Progenitor cell of endocrine pancreas (in vitro differentiated cells): ENCODE measurements at regions not wholly inside any gene's neighbourhood (a gene's known extent, or its start where the extent isn't known, plus 50 kb on each side); places are given as distances from the start of the nearest gene placed in this dataset.

ENCODE experiments used
- DNase-seq: peaks from one replicate; pipeline ENCODE4 v3.0.0; 2021; ENCODE audit warnings: low spot score; ENCODE audit not compliant: unreplicated experiment
- H3K27ac Mint-ChIP-seq: 2 replicates; pipeline ENCODE4 v1.8.0; 2021; ENCODE audit warnings: mild to moderate bottlenecking, moderate library complexity, mixed read lengths
- H3K27me3 Mint-ChIP-seq: 2 replicates; pipeline ENCODE4 v1.8.0; 2021; ENCODE audit warnings: mixed read lengths
- H3K36me3 Mint-ChIP-seq: 2 replicates; pipeline ENCODE4 v1.8.0; 2022; ENCODE audit warnings: mixed read lengths; ENCODE audit not compliant: insufficient read depth
- H3K4me1 Mint-ChIP-seq: 2 replicates; pipeline ENCODE4 v1.8.0; 2021; ENCODE audit warnings: low read depth, mixed read lengths
- H3K4me3 Mint-ChIP-seq: 2 replicates; pipeline ENCODE4 v1.8.0; 2021; ENCODE audit warnings: low read depth, mild to moderate bottlenecking, moderate library complexity, mixed read lengths
- H3K9me3 Mint-ChIP-seq: 2 replicates; pipeline ENCODE4 v1.8.0; 2021; ENCODE audit warnings: low read depth, mixed read lengths
- CTCF ChIP-seq: fragments of 200-600 bp; sonication (generic); IDR thresholded peaks from one replicate; pipeline ENCODE4 v1.5.0; 2021; ENCODE audit warnings: antibody characterized with exemption, mild to moderate bottlenecking; ENCODE audit not compliant: unreplicated experiment

GRCh38 chr6:168815229-168815628, 374.2 kb downstream of the SMOC2 start:
- DNase-seq, result no peak
- Mint-ChIP-seq H3K27ac (no peak overlapping the region), H3K4me1 (no peaks in the 10 kb centered on the region), H3K36me3 (no peaks in the 10 kb centered on the region), H3K4me3 (no peak overlapping the region), H3K27me3 (peaks cover 2% of the 10 kb centered on the region), H3K9me3 (peaks cover 9% of the 10 kb centered on the region)
- TF ChIP-seq CTCF, result peak; percentile 51

- no peak overlapping the region for H3K27ac Mint-ChIP-seq
- H3K27me3 Mint-ChIP-seq, result no peaks in the 10 kb centered on the region
- H3K36me3 Mint-ChIP-seq, result no peaks in the 10 kb centered on the region
- H3K4me3 Mint-ChIP-seq, result no peak overlapping the region
- H3K9me3 Mint-ChIP-seq, result no peaks in the 10 kb centered on the region
- DNase-seq, result no peak
- no peak for TF ChIP-seq CTCF
- H3K4me1 Mint-ChIP-seq, result peaks cover 5% of the 10 kb centered on the region
These were observed 367.2 kb downstream of the SMOC2 start for GRCh38 chr6:168808232-168808631.

- peaks cover 5% of the 10 kb centered on the region for H3K4me1 Mint-ChIP-seq
- TF ChIP-seq CTCF, result no peak
- no peak for DNase-seq
- no peak overlapping the region for H3K27ac Mint-ChIP-seq
- H3K36me3 Mint-ChIP-seq, result no peaks in the 10 kb centered on the region
- no peak overlapping the region for H3K4me3 Mint-ChIP-seq
- peaks cover 5% of the 10 kb centered on the region for H3K9me3 Mint-ChIP-seq
- no peaks in the 10 kb centered on the region for H3K27me3 Mint-ChIP-seq
These were observed 363.3 kb downstream of the SMOC2 start for GRCh38 chr6:168804331-168804730.

- no peak overlapping the region for H3K4me3 Mint-ChIP-seq
- H3K9me3 Mint-ChIP-seq, result peaks cover 5% of the 10 kb centered on the region
- DNase-seq, result no peak
- TF ChIP-seq CTCF, result no peak
- peaks cover 5% of the 10 kb centered on the region for H3K4me1 Mint-ChIP-seq
- no peaks in the 10 kb centered on the region for H3K36me3 Mint-ChIP-seq
- H3K27me3 Mint-ChIP-seq, result no peaks in the 10 kb centered on the region
- H3K27ac Mint-ChIP-seq, result no peak overlapping the region
These were observed 362.9 kb downstream of the SMOC2 start for GRCh38 chr6:168803874-168804273.

- H3K4me3 Mint-ChIP-seq, result no peak overlapping the region
- TF ChIP-seq CTCF, result no peak
- H3K9me3 Mint-ChIP-seq, result peaks cover 5% of the 10 kb centered on the region
- DNase-seq, result no peak
- peaks cover 6% of the 10 kb centered on the region for H3K27me3 Mint-ChIP-seq
- H3K4me1 Mint-ChIP-seq, result no peaks in the 10 kb centered on the region
- no peaks in the 10 kb centered on the region for H3K36me3 Mint-ChIP-seq
- H3K27ac Mint-ChIP-seq, result no peak overlapping the region
These were observed 358.1 kb downstream of the SMOC2 start for GRCh38 chr6:168799067-168799466.
